ENCODE measurements at regions not wholly inside any gene's neighbourhood (a gene's known extent, or its start where the extent isn't known, plus 50 kb on each side); places are given as distances from the start of the nearest gene placed in this dataset.
"Not testable (repeated sequence)": the region's sequence is repeated elsewhere in the genome, so short reads cannot be mapped to it uniquely, and the experiment has no call there.

DNA sequence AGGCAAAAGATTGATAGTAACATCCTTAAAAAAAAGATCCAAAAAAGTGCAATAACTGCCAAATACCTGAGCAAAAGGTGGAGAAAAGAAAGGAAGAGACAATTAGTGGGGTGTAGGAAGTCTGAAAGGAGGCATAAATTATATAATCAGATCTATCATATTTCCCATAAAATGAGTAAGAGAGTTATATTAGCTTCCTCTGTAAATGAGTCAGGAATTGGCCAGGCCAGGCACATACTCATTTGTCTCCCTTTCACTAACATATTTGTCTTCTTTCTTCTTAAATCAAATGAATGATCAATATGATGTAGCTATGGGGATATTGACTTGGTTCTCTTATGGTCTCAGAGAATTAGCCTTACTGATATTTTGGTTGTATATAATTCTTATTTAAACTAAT is 292.3 kb upstream of the CADM2 start:
- no peak for DNase-seq

DNA sequence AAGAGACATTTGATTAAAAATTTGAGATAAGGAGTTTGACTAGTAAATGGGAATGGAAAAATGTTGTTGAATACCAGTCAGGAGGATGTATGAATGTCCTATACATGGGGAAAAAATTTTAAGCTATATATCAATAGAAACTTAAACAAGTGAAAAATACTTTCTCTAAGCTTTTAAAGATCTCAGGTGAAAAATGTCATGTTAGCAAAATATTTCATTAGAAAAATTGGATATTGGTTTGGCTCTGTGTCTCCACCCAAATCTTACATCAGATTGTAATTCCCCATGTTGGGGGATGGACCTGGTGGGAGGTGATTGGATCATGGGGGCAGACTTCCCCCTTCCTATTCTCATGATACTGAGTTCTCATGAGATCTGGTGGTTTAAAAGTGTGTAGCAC is 279.6 kb upstream of the CADM2 start:
- DNase-seq: no peak

DNA sequence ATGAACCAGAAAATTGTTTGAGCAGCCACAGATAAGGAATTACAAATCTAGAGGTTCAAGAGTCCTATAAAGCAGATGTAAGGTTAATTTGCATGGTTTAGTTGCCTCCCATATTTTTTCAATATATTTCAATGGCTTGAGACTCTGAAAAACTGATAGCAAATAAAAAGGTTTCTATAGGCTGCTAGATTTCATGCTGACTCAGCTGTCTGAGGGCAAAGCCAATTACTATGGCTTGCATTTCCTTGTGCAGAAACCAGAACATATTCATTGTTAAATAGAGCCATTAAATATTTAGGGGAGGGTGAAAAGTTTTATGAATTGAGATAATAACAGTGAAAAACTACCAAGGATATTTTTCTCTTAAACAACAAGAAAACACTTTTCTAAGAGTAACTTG is 278.1 kb upstream of the CADM2 start:
- no peak for DNase-seq

DNA sequence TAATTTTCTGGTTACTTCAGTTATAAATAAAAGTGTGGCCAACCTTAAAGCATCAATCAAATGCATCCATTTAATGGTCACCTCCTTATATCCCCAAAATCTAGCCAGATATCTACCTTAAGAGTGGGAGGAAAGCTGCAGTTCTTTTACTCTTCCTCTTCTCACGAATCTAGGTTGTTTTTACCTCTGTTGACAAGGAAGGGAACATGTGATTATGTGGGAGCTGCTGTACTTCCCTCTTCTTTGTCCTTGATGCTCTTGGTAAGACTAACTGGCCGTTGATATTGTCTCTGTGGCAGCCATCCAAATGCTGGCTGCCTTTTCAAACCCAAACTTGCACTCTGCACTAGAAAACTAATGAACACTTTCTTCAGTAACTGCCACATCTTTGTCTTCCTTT is 275.3 kb upstream of the CADM2 start:
- no peak for DNase-seq

DNA sequence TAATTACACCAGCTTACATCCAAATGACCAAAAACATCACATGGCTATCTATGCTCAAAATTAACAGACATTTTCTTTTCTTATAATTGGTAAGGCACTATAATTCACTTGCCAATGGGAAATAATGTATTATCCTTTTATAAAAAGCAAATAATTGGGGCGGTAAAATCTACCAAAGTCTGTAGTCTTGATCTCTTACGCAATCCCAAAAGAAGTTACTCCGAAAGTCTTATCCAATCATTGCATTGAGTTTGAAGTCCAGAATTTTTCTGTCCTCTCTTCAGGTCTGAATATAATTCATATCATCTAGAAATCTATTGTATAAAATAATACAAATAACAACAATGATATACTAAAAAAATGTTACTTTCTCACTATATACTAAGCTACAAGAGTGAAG is 273.3 kb upstream of the CADM2 start:
- no peak for DNase-seq

DNA sequence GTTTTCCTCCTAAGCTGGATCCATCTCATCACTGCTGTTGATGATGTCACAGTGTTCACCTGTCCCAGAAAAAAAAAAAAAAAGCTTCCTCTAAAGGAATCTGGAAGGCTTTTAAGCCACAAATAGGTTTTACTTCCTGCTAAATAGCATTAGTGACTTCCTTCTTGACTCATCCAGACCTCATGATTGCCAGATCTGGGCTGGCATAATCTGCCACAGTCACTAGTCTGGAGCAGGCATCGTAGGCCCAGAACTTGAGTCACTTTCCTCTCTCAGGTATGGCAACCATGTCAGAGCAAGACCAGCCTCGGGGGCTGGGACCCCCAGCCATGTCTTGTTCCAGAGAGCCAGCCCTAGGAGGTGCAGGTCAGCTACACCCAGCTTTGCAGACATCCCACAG is 266.5 kb upstream of the CADM2 start:
- DNase-seq: no peak

DNA sequence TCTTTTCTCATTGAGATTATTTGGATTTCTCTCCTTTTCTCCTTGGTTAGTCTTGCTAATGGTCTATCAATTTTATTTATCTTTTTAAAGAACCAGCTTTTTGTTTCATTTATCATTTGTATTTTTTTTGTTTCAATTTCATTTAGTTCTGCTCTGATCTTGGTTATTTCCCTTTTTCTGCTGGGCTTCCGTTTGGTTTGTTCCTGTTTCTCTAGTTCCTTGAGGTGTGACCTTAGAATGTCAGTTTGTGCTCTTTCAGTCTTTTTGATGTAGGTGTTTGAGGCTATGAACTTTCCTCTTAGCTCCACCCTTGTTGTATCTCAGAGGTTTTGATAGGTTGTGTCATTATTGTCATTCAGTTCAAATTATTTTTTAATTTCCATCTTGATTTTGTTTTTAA is 248.5 kb upstream of the CADM2 start:
- DNase-seq: not testable (repeated sequence)

DNA sequence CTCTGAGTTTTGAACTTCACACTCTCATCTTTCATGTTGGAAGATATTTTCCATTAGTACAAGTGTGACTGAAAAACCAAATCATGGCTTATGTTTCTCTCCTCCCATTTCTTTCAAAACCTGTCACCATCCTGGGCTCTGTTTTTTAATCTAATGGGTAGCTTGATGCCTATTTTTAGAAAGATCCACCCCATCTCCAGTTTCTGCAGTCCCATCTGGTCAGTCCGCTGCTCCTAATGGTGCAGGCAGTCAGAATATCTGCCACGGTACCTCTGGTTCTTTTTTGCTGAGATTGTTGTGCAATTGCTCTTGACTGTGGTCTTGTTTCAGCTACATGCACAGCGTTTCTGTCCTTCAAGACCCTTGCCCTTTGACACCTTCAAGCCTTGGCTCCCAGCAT is 240.9 kb upstream of the CADM2 start:
- no peak for DNase-seq

DNA sequence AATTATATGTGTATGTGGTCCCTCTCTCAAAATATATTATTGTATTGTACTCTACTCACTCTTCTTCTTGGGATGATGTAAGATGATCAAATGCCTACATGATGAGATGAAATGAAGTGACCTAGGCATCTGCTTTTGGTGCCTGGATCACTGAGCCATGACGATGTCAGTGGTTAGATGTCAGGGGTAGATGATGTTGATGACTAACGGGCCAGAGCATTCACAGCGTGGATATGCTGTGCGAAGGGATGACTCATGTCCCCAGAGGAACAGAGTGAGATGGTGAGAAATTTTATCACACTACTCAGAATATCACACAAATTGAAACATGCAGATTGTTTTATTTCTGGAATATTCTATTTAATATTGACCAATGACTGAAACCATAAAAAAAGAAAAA is 233.9 kb upstream of the CADM2 start:
- peak in 2 of 58 donors; percentile 7 to 9 for DNase-seq

DNA sequence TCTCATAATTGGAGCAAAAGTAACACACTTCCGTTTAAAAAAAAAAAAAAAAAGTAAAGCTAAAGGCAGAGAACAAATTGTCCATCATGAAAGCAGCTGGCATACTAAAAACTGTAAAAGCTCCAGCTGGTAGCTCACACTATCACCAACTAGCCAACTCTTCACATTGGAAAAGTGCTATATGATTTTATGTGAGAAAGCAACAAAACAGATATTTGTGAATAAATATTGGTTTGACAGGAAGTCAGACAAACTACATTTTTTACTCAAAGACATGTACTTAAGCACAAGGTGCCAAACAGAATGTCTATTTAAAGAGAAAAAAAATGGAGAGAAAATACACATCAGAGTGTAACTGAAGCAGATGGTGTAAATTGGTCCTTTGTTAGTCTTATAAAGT is 231.2 kb upstream of the CADM2 start:
- no peak for DNase-seq

DNA sequence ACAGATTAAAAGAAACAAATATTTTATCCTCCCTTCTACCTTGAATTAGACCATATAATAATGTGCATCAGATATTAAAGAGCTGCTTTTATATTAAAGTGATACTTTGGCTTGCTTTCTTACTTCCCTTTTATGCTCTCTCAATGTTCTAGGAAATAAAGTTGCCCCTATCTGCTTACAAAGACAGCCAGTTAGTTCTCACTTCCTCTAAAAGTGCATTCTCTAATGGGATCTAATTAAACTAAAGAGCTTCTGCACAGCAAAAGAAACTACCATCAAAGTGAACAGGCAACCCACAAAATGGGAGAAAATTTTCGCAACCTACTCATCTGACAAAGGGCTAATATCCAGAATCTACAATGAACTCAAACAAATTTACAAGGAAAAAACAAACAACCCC is 224.1 kb upstream of the CADM2 start:
- not testable (repeated sequence) for DNase-seq

DNA sequence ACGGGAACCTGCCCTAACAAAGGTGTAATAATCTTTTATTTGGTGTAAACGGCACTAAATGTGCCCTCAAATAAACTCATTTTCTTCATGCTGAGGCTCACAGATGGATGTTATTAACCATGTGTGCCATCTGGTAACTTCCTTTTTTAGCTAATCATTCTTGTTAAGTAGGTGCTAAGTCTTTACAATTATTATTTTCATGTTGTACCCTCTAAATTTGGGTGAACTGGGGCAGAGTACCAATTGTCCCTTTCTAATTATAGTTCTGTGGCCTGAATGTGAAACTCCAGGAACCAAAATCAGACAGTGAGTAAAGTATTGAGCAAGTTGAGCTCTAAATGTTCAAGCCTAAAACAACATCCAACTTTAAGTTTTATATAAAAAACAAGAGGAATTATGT is 220.7 kb upstream of the CADM2 start:
- DNase-seq: no peak

DNA sequence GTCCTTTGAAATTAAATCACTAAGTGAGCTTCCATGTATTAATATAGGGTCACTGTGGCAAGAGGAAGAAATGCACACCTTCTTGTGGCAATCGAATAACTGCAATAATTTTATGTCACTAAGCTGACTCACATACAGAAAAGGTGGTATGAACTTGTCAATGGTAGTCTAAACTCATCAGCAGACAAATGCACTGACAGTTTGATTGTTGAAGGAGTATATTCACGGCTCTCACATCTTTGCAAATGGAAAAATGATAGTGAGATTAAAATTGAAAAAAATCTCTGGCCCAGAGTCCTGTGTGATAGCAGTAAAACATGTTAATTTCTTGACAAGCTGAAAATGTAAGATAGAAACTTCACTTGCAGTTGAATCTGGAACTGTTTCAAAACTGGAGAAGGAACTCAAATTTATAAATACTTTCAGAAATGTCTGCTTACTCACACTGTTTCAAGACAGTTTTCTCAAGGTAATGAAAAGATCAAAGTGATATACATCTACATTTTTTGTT is 215.8 kb upstream of the CADM2 start:
- DNase-seq: no peak

DNA sequence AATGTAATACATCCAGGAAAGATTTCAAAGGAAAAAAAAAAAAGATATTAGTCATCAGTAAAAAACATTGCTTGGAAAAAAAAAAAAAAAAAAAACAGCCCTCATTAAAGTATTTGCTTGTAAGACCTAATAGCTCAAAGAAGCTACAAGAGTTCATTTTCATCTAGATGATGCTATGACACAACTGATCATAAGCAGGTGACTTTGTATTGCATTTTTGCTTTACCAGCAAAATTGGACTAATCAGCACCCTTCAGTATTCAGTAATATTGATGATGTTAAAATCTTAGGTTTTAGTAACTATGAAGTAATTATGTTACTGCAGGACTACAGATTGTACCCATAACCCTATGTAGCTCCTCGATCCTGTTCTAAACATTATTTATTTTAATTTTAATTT is 214.7 kb upstream of the CADM2 start:
- DNase-seq: no peak

DNA sequence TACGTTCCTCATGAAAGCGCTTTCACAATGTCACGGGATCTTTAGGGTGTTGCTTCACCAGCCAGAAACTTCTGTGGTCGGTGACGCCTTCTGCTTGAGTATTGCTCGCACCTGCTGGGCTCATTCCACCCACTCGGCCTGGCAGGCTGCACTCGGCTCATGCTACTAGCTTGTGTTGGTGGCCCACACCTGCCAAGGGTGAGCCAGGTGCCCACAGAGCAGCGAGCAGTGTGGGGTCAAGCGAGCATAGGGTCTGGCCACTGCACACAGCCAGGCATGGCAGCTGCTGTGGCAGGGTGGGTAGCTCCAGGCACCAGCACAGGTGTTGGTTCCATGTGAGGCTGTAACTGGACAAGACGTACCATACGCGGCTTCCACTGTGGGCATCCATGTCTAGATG is 202.9 kb upstream of the CADM2 start:
- DNase-seq: no peak

DNA sequence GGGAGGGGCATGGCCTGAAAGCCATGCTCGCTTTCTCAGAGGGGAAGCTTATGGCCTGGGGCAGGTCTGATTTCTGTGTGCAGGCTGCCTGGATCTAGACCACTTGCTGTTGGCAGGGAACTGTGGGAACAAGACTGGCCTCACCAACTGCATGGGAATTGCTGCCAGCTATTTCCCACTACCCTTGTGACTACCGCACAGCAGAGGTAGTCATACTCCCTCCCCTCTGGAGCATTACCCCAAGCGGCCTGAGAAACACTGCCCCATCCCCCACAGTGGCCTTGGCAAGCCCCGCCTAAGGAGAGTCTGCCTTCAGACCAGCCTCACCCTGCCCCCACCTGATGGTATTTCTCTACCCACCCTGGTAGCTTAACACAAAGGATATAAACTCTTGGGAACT is 199.4 kb upstream of the CADM2 start:
- DNase-seq: peak in 5 of 58 donors; percentile 1 to 63 (median 16)

DNA sequence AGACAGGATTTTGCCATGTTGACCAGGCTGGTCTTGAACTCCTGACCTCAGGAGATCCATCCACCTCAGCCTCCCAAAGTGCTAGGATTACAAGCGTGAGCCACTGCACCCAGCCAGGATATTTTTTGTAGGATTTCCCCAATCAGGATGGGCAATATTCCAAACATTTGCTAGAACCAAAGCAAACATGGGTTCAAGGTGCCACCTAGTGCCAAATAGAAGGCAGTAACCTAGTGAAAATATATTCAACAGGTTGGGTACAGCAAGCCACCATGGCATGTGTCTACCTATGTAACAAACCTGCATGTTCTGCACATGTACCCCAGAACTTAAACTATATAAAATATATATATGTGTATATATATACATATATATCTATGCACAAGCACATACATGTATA is 185.9 kb upstream of the CADM2 start:
- DNase-seq: no peak

DNA sequence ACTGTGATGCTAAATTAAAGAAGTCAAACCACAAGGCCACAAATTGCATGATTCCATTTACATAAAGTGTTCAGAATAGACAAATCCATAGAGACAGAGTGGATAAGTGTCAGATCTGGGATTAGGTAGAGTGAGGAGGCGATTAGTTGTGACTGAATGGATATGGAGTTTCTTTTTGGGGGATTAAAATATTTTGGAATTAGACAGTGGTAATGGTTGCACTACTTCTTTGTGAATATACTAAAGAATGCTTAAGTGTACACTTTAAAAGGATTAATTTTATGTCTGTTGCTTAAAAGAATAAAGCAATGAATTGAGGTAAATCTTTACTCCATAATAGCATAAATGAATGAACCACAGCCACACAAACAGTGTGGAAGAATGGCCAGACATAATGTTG is 175.5 kb upstream of the CADM2 start:
- no peak for DNase-seq

DNA sequence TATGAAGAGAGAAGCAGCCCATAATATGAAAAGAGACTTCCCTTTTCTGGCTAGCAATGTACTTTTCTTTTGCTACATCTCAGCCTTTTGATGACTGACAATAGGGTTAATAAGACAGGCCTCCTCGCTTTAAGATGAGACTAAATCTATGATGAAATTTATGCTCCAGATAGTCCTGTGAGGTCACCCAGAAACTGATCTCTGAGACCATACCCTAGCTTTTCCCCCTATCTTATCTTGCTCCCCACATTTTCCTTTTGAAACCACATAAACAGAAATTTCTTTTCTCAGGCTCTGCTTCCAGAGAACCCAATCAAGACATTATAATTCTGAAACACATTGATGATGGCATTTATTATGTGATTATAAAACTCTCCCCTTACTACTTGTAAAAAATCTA is 168.8 kb upstream of the CADM2 start:
- no peak for DNase-seq

DNA sequence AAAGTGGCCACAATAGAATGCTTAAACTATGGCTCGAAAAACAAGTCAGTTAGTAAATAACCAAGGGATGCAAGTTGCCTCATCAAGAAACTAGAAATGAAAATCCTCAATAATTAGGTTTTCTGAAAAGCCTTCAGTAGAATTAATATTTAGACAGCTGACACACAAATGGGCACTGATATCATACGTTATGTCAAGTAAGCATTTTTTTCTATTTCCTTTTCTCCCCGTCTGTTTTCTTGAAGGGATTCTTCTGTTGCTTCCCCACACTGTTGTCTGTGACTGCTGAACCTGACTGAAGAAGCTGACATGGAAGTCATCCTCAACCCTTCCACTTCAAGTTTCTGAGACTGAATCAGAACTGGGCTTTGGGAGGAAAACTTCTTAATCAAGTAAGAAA is 151.8 kb upstream of the CADM2 start:
- no peak for DNase-seq

DNA sequence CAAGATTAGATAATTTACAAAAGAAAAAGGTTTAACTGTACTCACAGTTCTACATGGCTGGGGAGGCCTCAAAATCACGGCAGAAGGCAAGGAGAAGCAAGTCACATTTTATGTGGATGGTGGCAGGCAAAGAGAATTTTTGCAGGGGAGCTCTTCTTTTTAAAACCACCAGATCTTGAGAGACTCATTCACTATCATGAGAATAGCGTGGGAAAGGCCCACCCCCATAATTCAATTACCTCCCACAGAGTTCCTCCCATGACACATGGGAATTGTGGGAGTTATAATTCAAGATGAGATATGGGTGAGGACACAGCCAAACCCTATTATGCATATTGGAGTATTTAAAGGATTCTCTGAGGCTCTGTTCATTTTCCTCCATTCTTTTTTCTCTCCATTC is 138.7 kb upstream of the CADM2 start:
- DNase-seq: no peak

DNA sequence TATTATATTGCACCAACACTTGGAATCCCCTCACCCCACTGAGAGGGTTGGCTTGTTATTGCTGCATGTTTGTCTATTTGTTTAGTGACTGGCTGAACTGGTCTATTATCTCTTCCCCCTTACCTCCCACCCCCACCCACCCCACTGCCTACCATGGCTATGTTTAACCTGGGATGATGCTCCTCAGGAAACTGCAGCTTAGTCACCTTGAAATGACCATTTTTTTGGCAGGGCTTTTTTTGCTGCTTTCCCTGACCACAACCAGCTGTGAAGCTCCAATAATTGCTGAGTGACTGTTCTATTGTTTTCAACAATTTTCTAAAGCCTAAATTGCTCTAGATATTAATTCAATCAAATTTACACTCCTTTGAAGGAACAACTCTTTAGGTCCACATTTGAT is 137.9 kb upstream of the CADM2 start:
- no peak for DNase-seq

DNA sequence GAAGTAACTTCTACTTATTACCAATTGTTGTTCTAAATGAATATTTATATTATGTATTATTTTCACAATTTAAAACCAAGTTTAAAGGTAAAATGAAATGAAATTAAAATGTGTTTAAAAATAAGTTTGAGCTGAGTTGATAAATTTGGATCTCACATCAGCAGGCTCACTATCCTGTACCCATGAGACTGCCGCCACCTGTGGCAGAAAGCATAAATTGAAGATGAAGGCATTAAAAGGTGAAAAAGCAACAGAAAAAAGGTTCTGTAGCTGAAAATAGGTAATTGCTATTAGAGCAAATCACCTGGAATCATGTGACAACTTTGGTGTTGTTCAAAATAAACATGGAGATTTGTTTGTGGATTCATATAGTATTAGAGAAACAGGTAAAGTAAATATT is 133.0 kb upstream of the CADM2 start:
- no peak for DNase-seq

DNA sequence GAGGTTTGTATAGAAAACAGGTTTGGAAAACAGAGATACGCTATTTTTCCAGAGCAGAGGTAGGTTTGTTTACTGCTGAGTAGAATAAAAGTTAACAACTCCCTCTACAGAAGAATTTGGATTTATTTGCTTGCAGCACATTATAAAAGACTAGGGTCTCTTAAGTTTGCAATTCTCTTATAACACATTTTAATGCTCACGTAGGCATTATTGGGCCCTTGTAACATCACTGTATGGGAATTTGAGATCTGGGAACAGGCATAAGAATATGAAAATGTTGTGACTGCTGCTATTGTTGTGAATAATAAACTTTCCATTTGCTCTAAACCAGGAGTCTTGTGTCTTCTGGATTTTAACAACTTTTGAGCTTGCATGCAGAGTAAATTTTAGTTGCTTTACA is 128.3 kb upstream of the CADM2 start:
- DNase-seq: no peak

DNA sequence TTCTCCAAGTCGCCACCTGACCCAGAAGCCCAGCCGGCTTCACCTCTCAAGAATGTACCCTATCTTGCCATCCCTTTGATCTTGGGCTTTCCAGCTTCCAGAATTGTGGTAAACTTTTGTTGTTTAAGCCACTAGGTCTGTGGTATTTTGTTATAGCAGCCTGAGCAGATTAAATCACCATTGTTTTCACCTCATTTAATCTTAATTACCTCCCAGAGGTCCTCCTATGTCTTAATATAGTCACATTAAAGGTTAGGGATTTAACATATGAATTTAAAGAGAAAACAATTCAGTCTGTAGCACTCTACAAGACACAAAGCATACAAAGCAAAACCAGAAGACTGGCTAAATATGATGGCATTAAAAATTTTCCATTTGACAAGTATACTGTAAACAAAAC is 123.4 kb upstream of the CADM2 start:
- DNase-seq: no peak

All from anterior cingulate cortex (tissue), 58 donors.